ENCODE measurements at regions not wholly inside any gene's neighbourhood (a gene's known extent, or its start where the extent isn't known, plus 50 kb on each side); places are given as distances from the start of the nearest gene placed in this dataset.

DNA sequence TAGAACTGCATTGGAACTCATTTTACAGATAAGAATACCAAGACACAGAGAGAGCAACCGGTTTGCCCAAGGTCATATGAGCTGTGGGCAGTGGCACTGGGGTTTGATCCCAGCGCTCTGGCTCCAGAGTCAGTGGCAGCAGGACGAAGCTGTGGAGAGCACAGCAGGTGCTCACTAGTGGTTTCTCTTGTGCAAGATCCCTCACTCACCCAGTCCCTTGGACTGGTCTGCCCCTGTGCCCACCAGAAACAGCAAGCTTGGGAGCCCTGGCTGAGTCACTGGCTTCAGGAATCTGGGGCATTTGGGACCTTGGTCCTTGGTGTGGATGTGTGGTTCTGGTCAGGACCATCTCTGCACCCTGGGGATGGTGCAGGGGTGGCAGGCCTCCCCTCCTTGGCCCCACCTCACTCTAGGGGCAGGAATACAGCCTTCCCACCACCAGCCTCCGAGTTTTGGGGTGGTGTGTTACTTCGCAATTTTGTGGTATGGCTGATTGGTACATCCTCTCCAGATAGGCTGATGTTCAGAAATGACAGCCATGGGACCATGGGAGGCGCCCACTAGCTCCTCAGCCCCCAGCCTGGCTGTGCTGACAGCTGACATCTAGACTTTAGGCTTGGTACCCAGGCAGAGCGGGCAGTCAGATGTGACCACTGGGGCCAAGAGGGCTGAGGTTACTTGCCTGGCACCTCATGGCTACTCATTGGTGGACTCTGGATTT lies 104.6 kb downstream of the LSM3 start:
- DNase-seq (ENCODE audit: insufficient read length) (no peak), FAIRE-seq (no peak)
- no peak for TF ChIP-seq POLR2AphosphoS5 (IDR thresholded peaks at IDR 0.05; ENCODE audit: low read depth, low read length)
- no peak for TF ChIP-seq POLR2A (IDR thresholded peaks at IDR 0.05; ENCODE audit: low read depth, low read length)
- no peak for TF ChIP-seq TAF1 (IDR thresholded peaks at IDR 0.05; ENCODE audit: borderline replicate concordance, low read depth, low read length)

- FAIRE-seq (no peak), DNase-seq (ENCODE audit: insufficient read length) (no peak)
- no peak for TF ChIP-seq TAF1 (IDR thresholded peaks at IDR 0.05; ENCODE audit: borderline replicate concordance, low read depth, low read length)
- no peak for TF ChIP-seq POLR2AphosphoS5 (IDR thresholded peaks at IDR 0.05; ENCODE audit: low read depth, low read length)
- no peak for TF ChIP-seq POLR2A (IDR thresholded peaks at IDR 0.05; ENCODE audit: low read depth, low read length)
Measured at GRCh38 chr3:14283813-14284438, 105.3 kb downstream of the LSM3 start.

GRCh38 chr3:14284694-14285547 lies 106.3 kb downstream of the LSM3 start:
- TF ChIP-seq POLR2AphosphoS5 (IDR thresholded peaks at IDR 0.05; ENCODE audit: low read depth, low read length) (no peak), TAF1 (IDR thresholded peaks at IDR 0.05; ENCODE audit: borderline replicate concordance, low read depth, low read length) (no peak), POLR2A (IDR thresholded peaks at IDR 0.05; ENCODE audit: low read depth, low read length) (no peak)
- no peak for FAIRE-seq
- no peak for DNase-seq (ENCODE audit: insufficient read length)

DNA sequence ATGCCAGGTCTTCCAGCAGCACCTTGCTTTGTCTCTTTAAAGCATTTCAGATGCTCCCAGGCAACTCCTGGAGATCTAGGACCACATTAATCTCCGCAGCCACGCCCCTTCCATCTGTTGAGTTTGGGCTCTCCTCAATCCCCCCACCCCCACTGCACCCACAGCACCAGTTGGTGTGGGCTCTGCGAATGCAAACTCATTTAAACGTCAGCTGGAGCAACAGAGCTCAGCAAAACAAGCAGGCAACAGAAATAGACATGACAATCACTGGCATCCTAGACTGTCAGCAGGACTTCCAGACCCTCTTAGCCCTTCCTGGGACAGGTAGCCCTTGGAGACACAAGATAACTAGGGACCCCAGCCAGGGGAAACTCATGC lies 106.9 kb downstream of the LSM3 start:
- FAIRE-seq (no peak), DNase-seq (ENCODE audit: insufficient read length) (no peak)
- TF ChIP-seq POLR2A (IDR thresholded peaks at IDR 0.05; ENCODE audit: low read depth, low read length) = no peak
- no peak for TF ChIP-seq TAF1 (IDR thresholded peaks at IDR 0.05; ENCODE audit: borderline replicate concordance, low read depth, low read length)
- TF ChIP-seq POLR2AphosphoS5 (IDR thresholded peaks at IDR 0.05; ENCODE audit: low read depth, low read length) = no peak

DNA sequence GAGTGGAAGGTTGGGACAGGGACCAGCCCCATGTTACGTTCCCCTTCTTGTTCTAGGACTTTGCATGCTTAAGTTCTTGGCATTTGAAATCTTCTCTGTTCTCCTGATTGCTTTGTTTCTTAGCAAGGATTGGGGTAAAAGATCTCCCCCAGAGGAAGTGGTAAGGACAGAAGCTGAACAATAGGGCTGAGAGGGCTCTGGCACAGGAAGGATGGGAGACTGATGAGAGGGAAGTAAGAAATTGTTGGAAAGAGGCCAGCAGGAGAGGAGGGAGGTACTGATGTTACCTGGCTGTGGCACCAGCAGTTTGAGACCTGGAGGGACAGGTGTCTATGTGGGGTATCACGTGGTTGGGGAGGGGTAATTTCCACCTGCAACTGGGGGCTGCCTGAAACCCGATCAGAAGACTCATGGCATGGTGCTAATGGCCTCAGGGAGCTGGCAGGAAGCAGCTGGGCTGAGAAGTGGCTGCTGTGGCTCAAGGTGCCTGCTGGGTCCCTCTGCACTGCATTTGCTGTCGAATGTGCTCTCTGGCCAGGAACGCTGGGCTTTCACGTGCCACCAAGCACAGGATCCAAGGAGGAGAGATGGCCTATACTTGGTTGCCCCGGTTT lies 108.4 kb downstream of the LSM3 start:
- no peak for TF ChIP-seq POLR2A (IDR thresholded peaks at IDR 0.05; ENCODE audit: low read depth, low read length)
- no peak for TF ChIP-seq TAF1 (IDR thresholded peaks at IDR 0.05; ENCODE audit: borderline replicate concordance, low read depth, low read length)
- TF ChIP-seq POLR2AphosphoS5 (IDR thresholded peaks at IDR 0.05; ENCODE audit: low read depth, low read length) = no peak
- DNase-seq (ENCODE audit: insufficient read length) = no peak
- FAIRE-seq = no peak

GRCh38 chr3:14288177-14288788 lies 109.7 kb downstream of the LSM3 start:
- TF ChIP-seq POLR2A (IDR thresholded peaks at IDR 0.05; ENCODE audit: low read depth, low read length) = no peak
- TF ChIP-seq POLR2AphosphoS5 (IDR thresholded peaks at IDR 0.05; ENCODE audit: low read depth, low read length) = no peak
- no peak for TF ChIP-seq TAF1 (IDR thresholded peaks at IDR 0.05; ENCODE audit: borderline replicate concordance, low read depth, low read length)
- DNase-seq (ENCODE audit: insufficient read length) (no peak), FAIRE-seq (no peak)

DNA sequence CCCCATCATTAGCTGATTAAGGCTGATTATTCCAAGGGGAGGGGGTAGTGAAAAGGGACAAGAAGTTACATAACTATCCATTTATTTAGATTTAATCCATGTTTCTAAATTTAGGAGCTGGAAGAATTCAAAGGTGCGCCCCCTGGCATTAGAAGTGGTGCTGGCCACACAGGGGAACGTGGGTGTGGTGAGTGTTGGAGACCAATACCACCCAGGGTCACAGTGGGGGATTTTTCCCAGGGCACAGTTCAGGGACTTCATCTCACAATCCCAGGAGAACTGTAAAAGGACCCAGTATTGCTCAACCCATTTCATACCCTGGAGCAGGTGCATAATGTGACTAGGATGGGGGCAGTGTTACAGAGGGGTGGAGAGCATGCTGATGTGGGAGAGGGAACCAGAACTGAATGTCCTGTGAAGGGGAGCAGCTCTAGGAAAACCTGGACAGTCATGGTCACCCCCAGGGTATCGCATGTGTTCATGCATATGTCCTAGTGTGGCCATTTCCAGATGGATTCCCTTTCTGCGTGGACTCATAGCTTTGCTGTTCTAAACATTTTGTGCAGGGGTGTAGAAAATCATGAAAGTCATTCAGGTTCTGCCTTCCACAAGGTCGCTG lies 110.3 kb downstream of the LSM3 start:
- FAIRE-seq (no peak), DNase-seq (ENCODE audit: insufficient read length) (no peak)
- TF ChIP-seq POLR2AphosphoS5 (IDR thresholded peaks at IDR 0.05; ENCODE audit: low read depth, low read length) (no peak), POLR2A (IDR thresholded peaks at IDR 0.05; ENCODE audit: low read depth, low read length) (no peak), TAF1 (IDR thresholded peaks at IDR 0.05; ENCODE audit: borderline replicate concordance, low read depth, low read length) (no peak)

- DNase-seq (ENCODE audit: insufficient read length) (no peak), FAIRE-seq (no peak)
- TF ChIP-seq POLR2A (IDR thresholded peaks at IDR 0.05; ENCODE audit: low read depth, low read length) (no peak), POLR2AphosphoS5 (IDR thresholded peaks at IDR 0.05; ENCODE audit: low read depth, low read length) (no peak), TAF1 (IDR thresholded peaks at IDR 0.05; ENCODE audit: borderline replicate concordance, low read depth, low read length) (no peak)
Measured at GRCh38 chr3:14289590-14290461, 111.2 kb downstream of the LSM3 start.

DNA sequence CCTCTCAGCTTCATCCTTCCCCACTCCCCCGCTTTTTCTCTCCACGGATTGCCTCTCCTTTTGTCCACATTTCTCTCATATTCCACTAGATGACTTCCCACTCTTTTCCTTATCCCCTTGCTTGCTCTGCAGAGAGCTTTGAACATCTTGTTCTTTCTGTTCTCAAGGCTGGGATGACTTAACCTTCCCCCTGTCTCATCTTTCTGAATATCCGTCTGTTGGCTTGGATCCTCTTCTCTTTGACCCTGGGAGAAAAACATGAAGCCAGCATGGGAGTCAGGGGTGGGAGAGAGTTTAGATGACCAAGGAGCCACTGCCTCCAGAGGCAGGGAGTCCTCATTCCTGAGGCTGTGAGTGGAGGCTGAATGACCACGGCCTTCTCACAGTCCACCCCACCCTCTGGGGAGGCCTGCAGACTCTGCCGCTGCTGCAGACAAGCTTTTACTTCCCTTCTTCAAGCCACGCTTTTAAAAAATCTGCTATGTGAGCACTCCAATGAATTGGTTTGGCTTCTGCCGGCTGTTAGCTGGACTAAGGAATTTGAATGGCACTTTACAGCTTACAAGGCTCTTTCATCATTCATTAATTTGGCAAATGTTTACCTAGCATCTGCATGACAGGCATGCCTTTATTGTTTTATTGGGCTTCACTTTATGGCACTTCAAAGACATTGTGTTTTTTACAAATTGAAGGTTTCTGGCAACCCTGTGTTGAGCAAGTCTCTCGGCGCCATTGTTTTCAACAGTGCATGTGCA lies 111.6 kb upstream of the SLC6A6 start:
- DNase-seq (ENCODE audit: insufficient read length) = no peak
- TF ChIP-seq TAF1 (IDR thresholded peaks at IDR 0.05; ENCODE audit: borderline replicate concordance, low read depth, low read length) (no peak), POLR2A (IDR thresholded peaks at IDR 0.05; ENCODE audit: low read depth, low read length) (no peak), POLR2AphosphoS5 (IDR thresholded peaks at IDR 0.05; ENCODE audit: low read depth, low read length) (no peak)
- FAIRE-seq = no peak
